ENCODE measurements at regions not wholly inside any gene's neighbourhood (a gene's known extent, or its start where the extent isn't known, plus 50 kb on each side); places are given as distances from the start of the nearest gene placed in this dataset.
"Not testable (repeated sequence)": the region's sequence is repeated elsewhere in the genome, so short reads cannot be mapped to it uniquely, and the experiment has no call there.

- DNase-seq, result no peak
Measured at GRCh38 chr6:28809947-28810658, 113.7 kb downstream of the TRIM27 start.

GRCh38 chr6:28810659-28811053 is 113.1 kb downstream of the TRIM27 start:
- DNase-seq, result no peak

DNA sequence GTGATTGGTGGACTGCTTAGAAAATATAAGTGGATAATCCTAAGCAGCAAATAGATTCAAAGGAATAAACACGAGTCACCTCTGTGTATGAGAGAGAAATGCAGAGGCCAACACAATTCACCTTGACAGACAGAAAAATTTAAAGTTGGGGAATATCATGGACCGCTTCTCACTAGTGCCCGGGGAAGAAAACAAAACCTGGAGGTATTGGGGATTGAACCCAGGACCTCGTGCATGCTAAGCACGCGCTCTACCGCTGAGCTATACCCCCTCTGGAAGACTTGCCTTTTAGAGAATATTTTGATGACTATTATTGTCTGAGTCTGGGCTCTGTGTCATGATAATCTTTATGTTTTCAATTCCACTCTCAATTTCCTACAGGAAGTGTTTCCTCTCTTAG is 111.9 kb downstream of the TRIM27 start:
- DNase-seq, result peak in 1 of 2 experiments; percentile 13

DNA sequence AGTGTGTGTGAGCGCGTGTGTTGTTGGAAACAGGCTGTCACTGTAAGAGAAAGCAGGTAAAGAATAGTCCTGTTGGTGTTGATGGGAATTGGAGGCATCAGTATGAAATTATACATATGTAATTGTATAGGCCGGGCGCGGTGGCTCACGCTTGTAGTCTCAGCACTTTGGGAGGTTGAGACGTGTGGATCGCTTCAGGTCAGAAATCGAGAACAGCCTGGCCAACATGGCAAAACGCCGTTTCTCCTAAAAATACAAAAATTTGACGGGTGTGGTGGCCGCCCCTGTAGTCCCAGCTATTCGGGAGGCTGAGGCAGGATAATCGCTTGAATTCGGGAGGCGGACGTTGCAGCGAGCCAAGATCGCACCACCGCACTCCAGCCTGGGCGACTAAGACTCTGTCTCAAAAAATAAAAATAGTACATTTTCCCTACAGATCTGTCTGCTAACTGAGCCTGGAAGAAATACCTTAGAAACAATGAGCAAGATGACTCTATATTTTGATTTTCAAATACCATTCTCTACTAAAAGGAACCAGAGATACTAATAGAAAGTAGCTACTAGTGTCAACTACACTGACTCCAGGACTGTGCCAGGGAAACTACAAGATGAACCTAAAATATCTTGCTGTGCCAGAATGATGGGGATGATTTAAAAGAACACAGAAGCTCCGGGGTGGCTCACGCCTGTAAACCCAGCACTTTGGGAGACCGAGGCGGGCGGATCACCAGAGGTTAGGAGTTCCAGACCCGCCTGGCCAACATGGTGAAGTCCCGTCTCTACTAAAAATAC is 110.8 kb downstream of the TRIM27 start:
- DNase-seq, result no peak

GRCh38 chr6:28814032-28814976 is 109.5 kb downstream of the TRIM27 start:
- DNase-seq, result no peak

DNA sequence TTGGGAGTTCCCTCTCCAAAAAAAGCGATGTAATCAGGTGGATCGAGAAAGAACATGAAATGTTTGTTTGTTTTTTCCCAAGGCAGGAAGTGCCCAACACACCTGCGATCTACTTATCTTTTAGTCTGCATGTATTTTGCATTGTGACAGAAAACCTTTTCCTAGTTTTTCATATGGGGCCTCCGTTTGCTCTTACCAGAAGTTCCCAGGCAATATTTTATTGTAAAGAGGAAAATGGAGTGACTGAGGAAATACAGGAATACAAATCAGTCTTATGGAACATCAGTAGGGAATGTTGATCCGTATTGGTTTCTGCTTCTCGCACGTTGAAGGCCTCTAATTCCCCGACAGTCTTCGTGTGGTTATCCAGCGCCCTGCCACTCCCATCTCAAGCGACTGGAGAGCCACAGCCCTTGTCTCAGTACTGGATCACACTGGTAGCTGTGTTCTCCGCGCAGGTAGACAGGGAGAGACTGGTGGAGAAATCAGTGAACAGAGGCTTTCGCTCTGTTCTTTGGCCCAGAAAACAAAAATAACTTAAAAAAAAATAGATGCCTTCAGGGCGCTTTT is 107.4 kb downstream of the TRIM27 start:
- no peak for DNase-seq

GRCh38 chr6:28816909-28817807 is 106.6 kb downstream of the TRIM27 start:
- peak in 1 of 2 experiments; percentile 18 for DNase-seq

DNA sequence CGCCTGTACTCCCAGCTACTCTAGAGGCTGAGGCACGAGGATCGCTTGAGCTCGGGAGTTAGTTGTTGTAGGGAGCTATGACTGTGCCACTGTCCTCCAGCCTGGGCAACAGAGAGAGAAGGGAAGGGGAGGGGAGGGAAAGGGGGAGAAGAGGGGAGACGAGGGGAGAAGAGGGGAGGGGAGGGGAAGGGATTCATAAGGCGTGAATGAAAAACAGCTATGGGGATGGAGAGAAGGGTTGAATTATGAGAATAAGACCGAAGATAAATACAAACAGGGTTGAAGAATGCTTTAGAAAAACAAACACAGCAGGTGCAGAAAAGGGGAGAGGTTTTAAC is 106.0 kb downstream of the TRIM27 start:
- DNase-seq, result no peak

- no peak for DNase-seq
Measured at GRCh38 chr6:28824793-28825731, 98.7 kb downstream of the TRIM27 start.

- no peak for DNase-seq
Measured at GRCh38 chr6:28825732-28826293, 98.0 kb downstream of the TRIM27 start.

- DNase-seq, result not testable (repeated sequence)
Measured at GRCh38 chr6:28831683-28832082, 92.1 kb downstream of the TRIM27 start.

GRCh38 chr6:28836703-28837102 is 87.1 kb downstream of the TRIM27 start:
- not testable (repeated sequence) for DNase-seq

DNA sequence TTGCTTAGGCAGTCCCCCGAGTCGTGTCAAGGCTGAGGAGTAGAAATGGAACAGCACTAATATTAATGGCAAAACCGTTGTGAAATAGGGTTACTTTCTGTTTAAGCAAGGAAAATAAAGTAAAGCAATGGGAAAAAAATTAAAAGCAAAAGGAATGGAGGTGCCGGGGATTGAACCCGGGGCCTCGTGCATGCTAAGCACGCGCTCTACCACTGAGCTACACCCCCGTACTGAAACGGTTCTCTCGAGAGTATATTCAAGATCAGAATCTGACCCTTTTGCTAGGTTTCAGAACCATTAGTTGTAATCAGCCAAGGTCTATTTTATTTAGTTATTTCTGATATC is 85.5 kb downstream of the TRIM27 start:
- DNase-seq, result peak in 1 of 2 experiments; percentile 58

GRCh38 chr6:28838634-28839442 is 84.9 kb downstream of the TRIM27 start:
- peak; percentile 83 to 87 for DNase-seq

DNA sequence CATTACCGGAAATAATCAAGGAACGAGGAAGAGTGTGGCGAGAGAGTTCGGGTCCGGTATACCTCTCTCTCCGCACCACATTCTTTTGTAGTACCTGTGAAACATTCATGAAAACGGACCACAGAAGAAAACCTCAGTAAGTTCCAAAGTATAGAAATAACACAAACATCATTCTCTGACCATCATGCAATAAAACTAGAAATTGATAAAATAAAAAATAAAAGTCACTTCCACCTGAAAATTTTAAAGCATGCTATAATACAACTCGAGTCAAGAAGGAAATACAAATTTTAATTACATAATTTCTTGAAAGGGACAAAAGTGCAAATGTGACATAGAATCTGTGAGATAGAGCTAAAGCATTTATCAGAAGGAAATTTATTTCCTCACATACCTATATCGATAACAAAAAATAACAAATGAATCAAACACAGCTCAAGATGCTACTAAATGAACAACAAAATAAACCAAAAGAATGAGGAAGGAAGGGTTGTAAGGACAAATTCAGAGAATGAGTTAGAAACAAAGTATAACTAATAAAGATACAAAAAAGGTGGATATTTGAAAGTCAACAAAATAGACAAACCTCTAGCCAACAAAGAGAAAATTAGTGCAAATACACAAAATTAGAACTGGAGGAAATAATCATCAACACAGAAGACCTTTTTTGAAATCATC is 84.2 kb downstream of the TRIM27 start:
- DNase-seq, result no peak

DNA sequence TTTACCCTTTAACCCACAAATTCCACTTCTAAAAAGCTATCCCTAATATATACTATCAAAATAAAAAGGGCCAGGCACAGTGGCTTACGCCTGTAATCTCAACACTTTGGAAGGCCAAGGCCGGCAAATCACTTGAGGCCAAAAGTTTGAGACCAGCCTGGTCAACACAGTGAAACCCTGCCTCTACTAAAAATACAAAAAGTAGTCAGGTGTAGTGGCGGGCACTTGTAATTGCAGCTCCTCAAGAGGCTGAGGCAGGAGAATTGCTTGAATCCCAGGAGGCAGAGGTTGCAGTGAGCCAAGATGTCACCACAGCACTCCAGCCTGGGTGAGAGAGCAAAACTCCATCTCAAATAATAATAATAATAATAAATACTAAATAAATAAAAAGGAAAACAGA is 82.5 kb downstream of the TRIM27 start:
- DNase-seq, result no peak

DNA sequence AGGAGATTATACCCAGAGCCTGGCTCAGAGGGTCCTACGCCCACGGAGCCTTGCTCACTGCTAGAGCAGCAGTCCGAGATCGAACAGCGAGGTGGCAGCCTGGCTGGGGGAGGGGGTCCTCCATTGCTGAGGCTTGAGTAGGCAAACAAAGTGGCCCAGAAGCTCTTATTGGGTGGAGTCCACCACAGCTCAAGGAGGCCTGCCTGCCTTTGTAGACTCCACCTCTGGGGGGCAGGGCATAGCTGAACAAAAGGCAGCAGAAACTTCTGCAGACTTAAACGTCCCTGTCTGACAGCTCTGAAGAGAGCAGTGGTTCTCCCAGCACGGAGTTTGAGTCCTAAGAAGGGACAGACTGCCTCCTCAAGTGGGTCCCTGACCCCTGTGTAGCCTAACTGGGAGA is 75.0 kb downstream of the TRIM27 start:
- DNase-seq, result not testable (repeated sequence)
